C4-2B (cell line): ENCODE measurements at regions not wholly inside any gene's neighbourhood (a gene's known extent, or its start where the extent isn't known, plus 50 kb on each side); places are given as distances from the start of the nearest gene placed in this dataset.

Experiments used
- ZFX ChIP-seq: fragments of 450-650 bp; IDR thresholded peaks from 2 replicates; pipeline ENCODE4 v1.6.1; 2017
- TF ChIP-seq, protein P1 (sequence below): fragments of 450-650 bp; conservative IDR thresholded peaks from 2 replicates; pipeline ENCODE4 v1.5.1; 2017; ENCODE audit warnings: mild to moderate bottlenecking

DNA sequence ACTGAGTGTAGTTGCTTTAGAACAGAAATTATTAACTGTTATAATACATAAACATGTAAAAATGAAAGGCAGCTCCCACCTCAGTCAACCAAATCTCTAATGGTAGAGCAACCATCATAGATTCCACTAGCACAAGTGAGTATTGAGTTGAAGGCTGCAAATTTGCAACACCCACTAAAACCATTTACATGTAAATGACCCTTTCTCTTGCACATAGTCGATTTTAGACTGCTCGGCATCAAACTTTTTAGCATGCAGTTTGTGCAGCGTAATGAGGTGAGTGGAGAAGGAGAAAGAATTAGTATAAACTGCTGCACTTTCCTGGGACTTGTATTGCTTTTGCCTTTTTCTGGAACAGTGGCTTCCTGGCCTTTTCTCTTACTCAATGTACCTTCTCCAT lies 62.8 kb downstream of the FBXO5 start:
- TF ChIP-seq, protein P1, sequence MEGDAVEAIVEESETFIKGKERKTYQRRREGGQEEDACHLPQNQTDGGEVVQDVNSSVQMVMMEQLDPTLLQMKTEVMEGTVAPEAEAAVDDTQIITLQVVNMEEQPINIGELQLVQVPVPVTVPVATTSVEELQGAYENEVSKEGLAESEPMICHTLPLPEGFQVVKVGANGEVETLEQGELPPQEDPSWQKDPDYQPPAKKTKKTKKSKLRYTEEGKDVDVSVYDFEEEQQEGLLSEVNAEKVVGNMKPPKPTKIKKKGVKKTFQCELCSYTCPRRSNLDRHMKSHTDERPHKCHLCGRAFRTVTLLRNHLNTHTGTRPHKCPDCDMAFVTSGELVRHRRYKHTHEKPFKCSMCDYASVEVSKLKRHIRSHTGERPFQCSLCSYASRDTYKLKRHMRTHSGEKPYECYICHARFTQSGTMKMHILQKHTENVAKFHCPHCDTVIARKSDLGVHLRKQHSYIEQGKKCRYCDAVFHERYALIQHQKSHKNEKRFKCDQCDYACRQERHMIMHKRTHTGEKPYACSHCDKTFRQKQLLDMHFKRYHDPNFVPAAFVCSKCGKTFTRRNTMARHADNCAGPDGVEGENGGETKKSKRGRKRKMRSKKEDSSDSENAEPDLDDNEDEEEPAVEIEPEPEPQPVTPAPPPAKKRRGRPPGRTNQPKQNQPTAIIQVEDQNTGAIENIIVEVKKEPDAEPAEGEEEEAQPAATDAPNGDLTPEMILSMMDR, result no peak
- TF ChIP-seq ZFX, result no peak
